Neural progenitor cell (in vitro differentiated cells): ENCODE measurements at regions not wholly inside any gene's neighbourhood (a gene's known extent, or its start where the extent isn't known, plus 50 kb on each side); places are given as distances from the start of the nearest gene placed in this dataset.
A peak's percentile ranks its signal among the peaks of the same experiment; 100 is the strongest.

Experiments
- DNase-seq: peaks from one replicate; pipeline ENCODE4 v3.0.0-alpha.2; 2016; ENCODE audit warnings: low spot score
- H2AFZ ChIP-seq: fragments of 200-600 bp; sonication (generic); replicated peaks from 2 replicates; pipeline ENCODE4 v1.6.1; 2016; ENCODE audit warnings: antibody characterized with exemption
- H3F3A ChIP-seq: fragments of 200-600 bp; sonication (generic); 2 replicates; pipeline ENCODE4 v1.6.1; 2016; ENCODE audit warnings: antibody characterized with exemption, low read depth
- H3K27ac ChIP-seq: fragments of 200-600 bp; sonication (generic); 2 replicates; pipeline ENCODE4 v1.5.1; 2016; ENCODE audit warnings: mild to moderate bottlenecking
- H3K27me3 ChIP-seq: fragments of 200-600 bp; sonication (generic); 2 replicates; pipeline ENCODE4 v1.6.1; 2016; ENCODE audit warnings: mild to moderate bottlenecking, moderate library complexity
- H3K36me3 ChIP-seq: fragments of 200-600 bp; sonication (generic); 2 replicates; pipeline ENCODE4 v1.5.1; 2016
- H3K4me1 ChIP-seq: fragments of 200-600 bp; sonication (generic); 2 replicates; pipeline ENCODE4 v1.6.1; 2016; ENCODE audit warnings: mixed run types
- H3K4me2 ChIP-seq: fragments of 200-600 bp; sonication (generic); 2 replicates; pipeline ENCODE4 v1.6.1; 2016
- H3K4me3 ChIP-seq: fragments of 200-600 bp; sonication (generic); 2 replicates; pipeline ENCODE4 v1.5.1; 2016
- H3K79me2 ChIP-seq: fragments of 200-600 bp; sonication (generic); 2 replicates; pipeline ENCODE4 v1.6.1; 2016; ENCODE audit warnings: low read depth
- H3K9ac ChIP-seq: fragments of 200-600 bp; sonication (generic); 2 replicates; pipeline ENCODE4 v1.6.1; 2016
- H3K9me3 ChIP-seq: fragments of 200-600 bp; sonication (generic); 2 replicates; pipeline ENCODE4 v1.5.1; 2016; ENCODE audit warnings: low read depth
- H4K20me1 ChIP-seq: fragments of 200-600 bp; sonication (generic); 2 replicates; pipeline ENCODE4 v1.6.1; 2016; ENCODE audit warnings: low read depth
- H3K27ac Mint-ChIP-seq: 3 replicates; pipeline ENCODE4 v1.8.0; 2021; ENCODE audit warnings: mixed read lengths
- H3K27me3 Mint-ChIP-seq: 2 replicates; pipeline ENCODE4 v1.8.0; 2022; ENCODE audit warnings: low read depth, mild to moderate bottlenecking, inconsistent platforms, moderate library complexity, mixed read lengths; ENCODE audit not compliant: insufficient read depth
- H3K36me3 Mint-ChIP-seq: 3 replicates; pipeline ENCODE4 v1.8.0; 2021; ENCODE audit warnings: mixed read lengths
- H3K4me1 Mint-ChIP-seq: 3 replicates; pipeline ENCODE4 v1.8.0; 2021; ENCODE audit warnings: mixed read lengths
- H3K4me3 Mint-ChIP-seq: 3 replicates; pipeline ENCODE4 v1.8.0; 2021; ENCODE audit warnings: mild to moderate bottlenecking, moderate library complexity, mixed read lengths
- H3K9me3 Mint-ChIP-seq: 3 replicates; pipeline ENCODE4 v1.8.0; 2020; ENCODE audit warnings: mixed read lengths
- CTCF ChIP-seq: fragments of 200-600 bp; sonication (generic); IDR thresholded peaks from 2 replicates; pipeline ENCODE4 v1.5.1; 2017; ENCODE audit warnings: antibody characterized with exemption, mild to moderate bottlenecking
- EZH2 ChIP-seq: fragments of 200-600 bp; sonication (generic); IDR thresholded peaks from 2 replicates; pipeline ENCODE4 v1.6.1; 2017; ENCODE audit warnings: antibody characterized with exemption, mild to moderate bottlenecking, moderate library complexity
- EZH2phosphoT487 ChIP-seq: fragments of 200-600 bp; sonication (generic); IDR thresholded peaks from 2 replicates; pipeline ENCODE4 v1.6.1; 2017; ENCODE audit warnings: antibody characterized with exemption

- H2AFZ ChIP-seq: no peak overlapping the region
- no peaks in the 10 kb centered on the region for H3F3A ChIP-seq
- no peak for TF ChIP-seq EZH2
Measured at GRCh38 chr1:238673561-238673960, 712.8 kb upstream of the CHRM3 start.

GRCh38 chr1:238672806-238673205 lies 713.6 kb upstream of the CHRM3 start:
- H3K27me3 Mint-ChIP-seq: no peaks in the 10 kb centered on the region
- H3K4me1 Mint-ChIP-seq: peaks cover 20% of the 10 kb centered on the region
- H3K36me3 Mint-ChIP-seq: peaks cover 1% of the 10 kb centered on the region
- Histone ChIP-seq H2AFZ (no peak overlapping the region), H3K27me3 (no peaks in the 10 kb centered on the region), H3K4me3 (no peak overlapping the region), H3K36me3 (no peaks in the 10 kb centered on the region), H3K4me1 (peaks cover 9% of the 10 kb centered on the region), H3K79me2 (no peaks in the 10 kb centered on the region), H3K4me2 (no peak overlapping the region), H3F3A (no peaks in the 10 kb centered on the region), H3K9ac (no peak overlapping the region), H4K20me1 (no peaks in the 10 kb centered on the region), H3K27ac (no peak overlapping the region), H3K9me3 (no peaks in the 10 kb centered on the region)
- H3K9me3 Mint-ChIP-seq: peaks cover 5% of the 10 kb centered on the region
- H3K4me3 Mint-ChIP-seq: no peak overlapping the region
- no peak overlapping the region for H3K27ac Mint-ChIP-seq
- no peak for DNase-seq
- TF ChIP-seq CTCF (no peak), EZH2phosphoT487 (no peak), EZH2 (no peak)

More at GRCh38 chr1:238673561-238673960, 712.8 kb upstream of the CHRM3 start:
- Histone ChIP-seq H3K4me3 (no peak overlapping the region), H4K20me1 (no peaks in the 10 kb centered on the region), H3K4me2 (no peak overlapping the region), H3K9me3 (no peaks in the 10 kb centered on the region), H3K36me3 (no peaks in the 10 kb centered on the region), H3K9ac (no peak overlapping the region), H3K79me2 (no peaks in the 10 kb centered on the region), H3K27ac (no peak overlapping the region), H3K4me1 (peaks cover 9% of the 10 kb centered on the region), H3K27me3 (no peaks in the 10 kb centered on the region)
- peaks cover 20% of the 10 kb centered on the region for H3K4me1 Mint-ChIP-seq
- H3K9me3 Mint-ChIP-seq: peaks cover 3% of the 10 kb centered on the region
- no peaks in the 10 kb centered on the region for H3K36me3 Mint-ChIP-seq
- no peak overlapping the region for H3K4me3 Mint-ChIP-seq
- H3K27ac Mint-ChIP-seq: no peak overlapping the region
- no peak for DNase-seq
- no peaks in the 10 kb centered on the region for H3K27me3 Mint-ChIP-seq

- Histone ChIP-seq H3K9ac (no peak overlapping the region), H3K27ac (no peak overlapping the region), H3K9me3 (no peaks in the 10 kb centered on the region), H3K4me3 (no peak overlapping the region), H3K36me3 (no peaks in the 10 kb centered on the region), H3K4me1 (peaks cover 9% of the 10 kb centered on the region), H3K79me2 (no peaks in the 10 kb centered on the region), H3K27me3 (no peaks in the 10 kb centered on the region), H3K4me2 (peak overlapping the region; percentile 49), H3F3A (no peaks in the 10 kb centered on the region), H2AFZ (no peak overlapping the region), H4K20me1 (no peaks in the 10 kb centered on the region)
- H3K27ac Mint-ChIP-seq: no peak overlapping the region
- H3K4me3 Mint-ChIP-seq: no peak overlapping the region
- TF ChIP-seq EZH2 (no peak), EZH2phosphoT487 (no peak), CTCF (no peak)
- H3K36me3 Mint-ChIP-seq: peaks cover 1% of the 10 kb centered on the region
- DNase-seq: peak; percentile 46
- H3K9me3 Mint-ChIP-seq: peaks cover 5% of the 10 kb centered on the region
- peaks cover 20% of the 10 kb centered on the region for H3K4me1 Mint-ChIP-seq
- no peaks in the 10 kb centered on the region for H3K27me3 Mint-ChIP-seq
Measured at GRCh38 chr1:238672262-238672661, 714.1 kb upstream of the CHRM3 start.

GRCh38 chr1:238664139-238664538 lies 722.2 kb upstream of the CHRM3 start:
- Histone ChIP-seq H3K9me3 (no peaks in the 10 kb centered on the region), H4K20me1 (no peaks in the 10 kb centered on the region), H3K27me3 (no peaks in the 10 kb centered on the region), H3K36me3 (no peaks in the 10 kb centered on the region), H3K4me2 (no peak overlapping the region), H3K27ac (no peak overlapping the region), H3K9ac (no peak overlapping the region), H3K4me3 (no peak overlapping the region), H3K79me2 (no peaks in the 10 kb centered on the region), H3F3A (no peaks in the 10 kb centered on the region), H2AFZ (no peak overlapping the region), H3K4me1 (no peaks in the 10 kb centered on the region)
- no peaks in the 10 kb centered on the region for H3K27me3 Mint-ChIP-seq
- no peaks in the 10 kb centered on the region for H3K4me1 Mint-ChIP-seq
- no peak for DNase-seq
- no peak overlapping the region for H3K27ac Mint-ChIP-seq
- TF ChIP-seq EZH2phosphoT487 (no peak), CTCF (no peak), EZH2 (no peak)
- H3K36me3 Mint-ChIP-seq: peaks cover 1% of the 10 kb centered on the region
- no peak overlapping the region for H3K4me3 Mint-ChIP-seq
- peaks cover 8% of the 10 kb centered on the region for H3K9me3 Mint-ChIP-seq
